Cardiac septum (tissue), 1 donor: ENCODE measurements at regions not wholly inside any gene's neighbourhood (a gene's known extent, or its start where the extent isn't known, plus 50 kb on each side); places are given as distances from the start of the nearest gene placed in this dataset.
"Not testable (repeated sequence)": the region's sequence is repeated elsewhere in the genome, so short reads cannot be mapped to it uniquely, and the experiment has no call there.

Experiments used
- DNase-seq: peaks from one replicate; pipeline ENCODE4 v3.0.0-alpha.2; 2020; ENCODE audit warnings: low spot score
- intact Hi-C: fragments of 100-400 bp; cut with DNase I; formaldehyde crosslinking; loops from one replicate; pipeline ENCODE4 v1.14.0; 2022
- donor health status: DM: no; HTN: no; CAD: no.

GRCh38 chr9:73325983-73326382, 174.3 kb downstream of the ANXA1 start:
- intact Hi-C loops: no loop called here
- DNase-seq: no peak

GRCh38 chr9:73327149-73327548, 175.5 kb downstream of the ANXA1 start:
- intact Hi-C loops: no loop called here
- DNase-seq: no peak

- DNase-seq, intact Hi-C loops: not testable (repeated sequence)
Observed at GRCh38 chr9:73337182-73337581, 185.5 kb downstream of the ANXA1 start.

- no peak for DNase-seq
Observed at GRCh38 chr9:73344060-73344459, 192.4 kb downstream of the ANXA1 start.

GRCh38 chr9:73347123-73347522, 195.5 kb downstream of the ANXA1 start:
- intact Hi-C loops: no loop called here
- DNase-seq: no peak

More at GRCh38 chr9:73344060-73344459, 192.4 kb downstream of the ANXA1 start:
- intact Hi-C loops: no loop called here

GRCh38 chr9:73347720-73348119, 196.1 kb downstream of the ANXA1 start:
- intact Hi-C loops: no loop called here
- no peak for DNase-seq

- intact Hi-C loops: no loop called here
- DNase-seq: no peak
Observed at GRCh38 chr9:73348471-73348870, 196.8 kb downstream of the ANXA1 start.

- intact Hi-C loops: no loop called here
- no peak for DNase-seq
Observed at GRCh38 chr9:73349476-73349875, 197.8 kb downstream of the ANXA1 start.

- no peak for DNase-seq
- intact Hi-C loops: no loop called here
Observed at GRCh38 chr9:73357607-73358006, 205.9 kb downstream of the ANXA1 start.

GRCh38 chr9:73370053-73370452, 218.4 kb downstream of the ANXA1 start:
- no peak for DNase-seq
- intact Hi-C loops: no loop called here

GRCh38 chr9:73371801-73372200, 220.1 kb downstream of the ANXA1 start:
- no peak for DNase-seq
- intact Hi-C loops: no loop called here

GRCh38 chr9:73380411-73380810, 228.7 kb downstream of the ANXA1 start:
- intact Hi-C loops: no loop called here
- no peak for DNase-seq

GRCh38 chr9:73402081-73403028, 250.7 kb downstream of the ANXA1 start:
- no peak for DNase-seq
- intact Hi-C loops: no loop called here

GRCh38 chr9:73411494-73411893, 259.8 kb downstream of the ANXA1 start:
- intact Hi-C loops: no loop called here
- DNase-seq: no peak

- no peak for DNase-seq
- intact Hi-C loops: no loop called here
Observed at GRCh38 chr9:73412874-73413273, 261.2 kb downstream of the ANXA1 start.

- no peak for DNase-seq
- intact Hi-C loops: no loop called here
Observed at GRCh38 chr9:73423891-73424290, 272.2 kb downstream of the ANXA1 start.

- no peak for DNase-seq
- intact Hi-C loops: no loop called here
Observed at GRCh38 chr9:73426269-73426668, 274.6 kb downstream of the ANXA1 start.

GRCh38 chr9:73434826-73435225, 283.2 kb downstream of the ANXA1 start:
- no peak for DNase-seq

GRCh38 chr9:73437758-73438157, 286.1 kb downstream of the ANXA1 start:
- DNase-seq: no peak
- intact Hi-C loops: no loop called here

More at GRCh38 chr9:73434826-73435225, 283.2 kb downstream of the ANXA1 start:
- intact Hi-C loops: no loop called here

GRCh38 chr9:73439839-73440238, 288.2 kb downstream of the ANXA1 start:
- intact Hi-C loops, DNase-seq: not testable (repeated sequence)

- intact Hi-C loops: no loop called here
Observed at GRCh38 chr9:73441223-73441622, 289.6 kb downstream of the ANXA1 start.

More at GRCh38 chr9:73441223-73441622, 289.6 kb downstream of the ANXA1 start:
- no peak for DNase-seq
